ENCODE measurements at regions not wholly inside any gene's neighbourhood (a gene's known extent, or its start where the extent isn't known, plus 50 kb on each side); places are given as distances from the start of the nearest gene placed in this dataset.

DNA sequence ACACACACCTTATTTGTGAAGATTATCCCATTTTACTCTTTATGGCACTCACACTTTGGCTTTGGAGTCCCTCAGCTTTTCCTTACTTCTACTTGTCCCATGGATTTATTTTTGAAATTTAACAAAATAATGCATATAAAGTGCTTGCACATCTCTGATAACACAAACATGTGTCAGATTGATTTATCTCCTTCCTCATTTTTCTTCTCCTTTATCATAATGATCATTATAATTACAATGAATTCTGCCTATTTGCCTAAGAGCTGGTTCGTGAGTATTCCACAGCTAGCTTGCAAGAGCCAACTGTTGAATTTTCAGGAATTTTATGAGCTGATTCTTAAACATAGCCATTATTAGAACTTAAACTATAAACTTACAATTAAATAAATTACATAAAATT lies 347.7 kb downstream of the CHSY3 start (continued):
- TF ChIP-seq, protein P1, sequence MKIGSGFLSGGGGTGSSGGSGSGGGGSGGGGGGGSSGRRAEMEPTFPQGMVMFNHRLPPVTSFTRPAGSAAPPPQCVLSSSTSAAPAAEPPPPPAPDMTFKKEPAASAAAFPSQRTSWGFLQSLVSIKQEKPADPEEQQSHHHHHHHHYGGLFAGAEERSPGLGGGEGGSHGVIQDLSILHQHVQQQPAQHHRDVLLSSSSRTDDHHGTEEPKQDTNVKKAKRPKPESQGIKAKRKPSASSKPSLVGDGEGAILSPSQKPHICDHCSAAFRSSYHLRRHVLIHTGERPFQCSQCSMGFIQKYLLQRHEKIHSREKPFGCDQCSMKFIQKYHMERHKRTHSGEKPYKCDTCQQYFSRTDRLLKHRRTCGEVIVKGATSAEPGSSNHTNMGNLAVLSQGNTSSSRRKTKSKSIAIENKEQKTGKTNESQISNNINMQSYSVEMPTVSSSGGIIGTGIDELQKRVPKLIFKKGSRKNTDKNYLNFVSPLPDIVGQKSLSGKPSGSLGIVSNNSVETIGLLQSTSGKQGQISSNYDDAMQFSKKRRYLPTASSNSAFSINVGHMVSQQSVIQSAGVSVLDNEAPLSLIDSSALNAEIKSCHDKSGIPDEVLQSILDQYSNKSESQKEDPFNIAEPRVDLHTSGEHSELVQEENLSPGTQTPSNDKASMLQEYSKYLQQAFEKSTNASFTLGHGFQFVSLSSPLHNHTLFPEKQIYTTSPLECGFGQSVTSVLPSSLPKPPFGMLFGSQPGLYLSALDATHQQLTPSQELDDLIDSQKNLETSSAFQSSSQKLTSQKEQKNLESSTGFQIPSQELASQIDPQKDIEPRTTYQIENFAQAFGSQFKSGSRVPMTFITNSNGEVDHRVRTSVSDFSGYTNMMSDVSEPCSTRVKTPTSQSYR (CRISPR knock-in tag; IDR thresholded peaks at IDR 0.05), result no peak
- TF ChIP-seq AR (CRISPR knock-in tag; IDR thresholded peaks at IDR 0.05) (no peak), STAT6 (CRISPR knock-in tag; conservative IDR thresholded peaks at IDR 0.05; ENCODE audit: low read depth) (no peak), MXD4 (CRISPR knock-in tag; IDR thresholded peaks at IDR 0.05; ENCODE audit: borderline replicate concordance) (no peak), OVOL2 (CRISPR knock-in tag; IDR thresholded peaks at IDR 0.05; ENCODE audit: borderline replicate concordance) (no peak)
- TF ChIP-seq, protein P2, sequence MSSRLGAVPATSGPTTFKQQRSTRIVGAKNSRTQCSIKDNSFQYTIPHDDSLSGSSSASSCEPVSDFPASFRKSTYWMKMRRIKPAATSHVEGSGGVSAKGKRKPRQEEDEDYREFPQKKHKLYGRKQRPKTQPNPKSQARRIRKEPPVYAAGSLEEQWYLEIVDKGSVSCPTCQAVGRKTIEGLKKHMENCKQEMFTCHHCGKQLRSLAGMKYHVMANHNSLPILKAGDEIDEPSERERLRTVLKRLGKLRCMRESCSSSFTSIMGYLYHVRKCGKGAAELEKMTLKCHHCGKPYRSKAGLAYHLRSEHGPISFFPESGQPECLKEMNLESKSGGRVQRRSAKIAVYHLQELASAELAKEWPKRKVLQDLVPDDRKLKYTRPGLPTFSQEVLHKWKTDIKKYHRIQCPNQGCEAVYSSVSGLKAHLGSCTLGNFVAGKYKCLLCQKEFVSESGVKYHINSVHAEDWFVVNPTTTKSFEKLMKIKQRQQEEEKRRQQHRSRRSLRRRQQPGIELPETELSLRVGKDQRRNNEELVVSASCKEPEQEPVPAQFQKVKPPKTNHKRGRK (CRISPR knock-in tag; IDR thresholded peaks at IDR 0.05; ENCODE audit: borderline replicate concordance), result no peak

GRCh38 chr5:130243641-130244040 lies 339.4 kb downstream of the CHSY3 start:
- no peak for TF ChIP-seq OVOL2 (CRISPR knock-in tag; IDR thresholded peaks at IDR 0.05; ENCODE audit: borderline replicate concordance)
- no peak for TF ChIP-seq EMX1 (CRISPR knock-in tag; IDR thresholded peaks at IDR 0.05)
- TF ChIP-seq NR2C2 (CRISPR knock-in tag; IDR thresholded peaks at IDR 0.05), result no peak
- TF ChIP-seq, protein P3, sequence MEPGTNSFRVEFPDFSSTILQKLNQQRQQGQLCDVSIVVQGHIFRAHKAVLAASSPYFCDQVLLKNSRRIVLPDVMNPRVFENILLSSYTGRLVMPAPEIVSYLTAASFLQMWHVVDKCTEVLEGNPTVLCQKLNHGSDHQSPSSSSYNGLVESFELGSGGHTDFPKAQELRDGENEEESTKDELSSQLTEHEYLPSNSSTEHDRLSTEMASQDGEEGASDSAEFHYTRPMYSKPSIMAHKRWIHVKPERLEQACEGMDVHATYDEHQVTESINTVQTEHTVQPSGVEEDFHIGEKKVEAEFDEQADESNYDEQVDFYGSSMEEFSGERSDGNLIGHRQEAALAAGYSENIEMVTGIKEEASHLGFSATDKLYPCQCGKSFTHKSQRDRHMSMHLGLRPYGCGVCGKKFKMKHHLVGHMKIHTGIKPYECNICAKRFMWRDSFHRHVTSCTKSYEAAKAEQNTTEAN (CRISPR knock-in tag; IDR thresholded peaks at IDR 0.05), result no peak
- no peak for TF ChIP-seq ZNF121 (CRISPR knock-in tag; IDR thresholded peaks at IDR 0.05)
- TF ChIP-seq, protein P4, sequence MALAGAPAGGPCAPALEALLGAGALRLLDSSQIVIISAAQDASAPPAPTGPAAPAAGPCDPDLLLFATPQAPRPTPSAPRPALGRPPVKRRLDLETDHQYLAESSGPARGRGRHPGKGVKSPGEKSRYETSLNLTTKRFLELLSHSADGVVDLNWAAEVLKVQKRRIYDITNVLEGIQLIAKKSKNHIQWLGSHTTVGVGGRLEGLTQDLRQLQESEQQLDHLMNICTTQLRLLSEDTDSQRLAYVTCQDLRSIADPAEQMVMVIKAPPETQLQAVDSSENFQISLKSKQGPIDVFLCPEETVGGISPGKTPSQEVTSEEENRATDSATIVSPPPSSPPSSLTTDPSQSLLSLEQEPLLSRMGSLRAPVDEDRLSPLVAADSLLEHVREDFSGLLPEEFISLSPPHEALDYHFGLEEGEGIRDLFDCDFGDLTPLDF (CRISPR knock-in tag; IDR thresholded peaks at IDR 0.05), result no peak
- no peak for TF ChIP-seq ATF1 (CRISPR knock-in tag; IDR thresholded peaks at IDR 0.05)
- no peak for TF ChIP-seq SP1 (CRISPR knock-in tag; conservative IDR thresholded peaks at IDR 0.05)
- no peak for TF ChIP-seq ZMAT4 (CRISPR knock-in tag; IDR thresholded peaks at IDR 0.05)
- no peak for TF ChIP-seq NFATC4 (CRISPR knock-in tag; IDR thresholded peaks at IDR 0.05)
- no peak for TF ChIP-seq TEAD4 (CRISPR knock-in tag; IDR thresholded peaks at IDR 0.05)
- Mint-ChIP-seq H3K27me3 (ENCODE audit: low read depth) (no peaks in the 10 kb centered on the region), H3K9me3 (peaks cover 4% of the 10 kb centered on the region; the same call in 1 of the 2 replicates), H3K36me3 (no peaks in the 10 kb centered on the region), H3K27ac (no peak overlapping the region), H3K4me3 (no peak overlapping the region), H3K4me1 (no peaks in the 10 kb centered on the region)
- ChIA-PET CTCF (interaction anchor here (0.8 to 2.2 kb wide), 5 partner anchors 9 to 45 kb away, joined by 3 to 6 read pairs (median 3); no protein-coding TSS in a partner anchor), POLR2A (no interaction called here)
- peak; percentile 21 for DNase-seq (ENCODE audit: low spot score)
- ATAC-seq, result peak; percentile 92
